Inferior parietal cortex (tissue), 1 donor: ENCODE measurements at regions not wholly inside any gene's neighbourhood (a gene's known extent, or its start where the extent isn't known, plus 50 kb on each side); places are given as distances from the start of the nearest gene placed in this dataset.
A peak's percentile ranks its signal among the peaks of the same experiment; 100 is the strongest.

Experiments
- DNase-seq: peaks from one replicate; pipeline ENCODE4 v3.0.0-alpha.2; 2016; ENCODE audit errors: extremely low spot score

DNA sequence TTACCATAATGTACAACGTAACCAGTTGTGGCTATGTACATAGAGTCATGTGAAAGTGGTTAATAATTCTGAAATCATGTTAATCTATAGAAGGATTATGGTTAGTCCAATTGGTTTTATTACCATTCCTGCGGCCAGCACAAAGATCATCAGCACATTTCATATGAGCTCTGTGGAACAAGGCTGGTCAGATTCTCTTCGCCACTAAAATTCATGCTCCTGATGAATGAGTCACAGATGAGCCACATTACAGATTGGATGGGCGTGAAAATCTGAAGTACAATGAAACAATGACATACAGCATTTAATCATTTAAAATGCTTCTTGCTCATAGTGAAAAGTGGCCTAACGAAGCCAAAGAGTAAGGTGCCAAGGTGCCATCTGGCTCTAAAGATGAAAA lies 716.2 kb upstream of the PHF14 start:
- no peak for DNase-seq

DNA sequence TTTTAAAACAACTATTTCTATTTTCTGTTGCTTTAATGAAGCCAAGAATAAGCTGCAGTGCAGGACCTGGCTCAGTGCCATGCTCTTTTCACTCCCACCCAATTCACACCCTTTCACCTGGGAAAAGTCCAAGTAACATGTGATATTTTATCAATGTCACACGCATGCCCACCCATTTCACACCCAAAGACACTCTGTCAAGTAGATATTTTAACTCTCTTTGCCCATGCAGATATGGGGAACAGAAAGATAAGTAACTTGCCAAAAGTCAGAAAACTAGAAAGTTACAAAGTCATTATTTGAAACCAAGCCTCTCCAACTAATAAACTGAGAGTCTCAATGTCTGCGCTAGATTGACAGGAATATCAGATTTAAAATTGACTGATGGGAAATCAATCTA lies 706.7 kb upstream of the PHF14 start:
- DNase-seq: no peak

DNA sequence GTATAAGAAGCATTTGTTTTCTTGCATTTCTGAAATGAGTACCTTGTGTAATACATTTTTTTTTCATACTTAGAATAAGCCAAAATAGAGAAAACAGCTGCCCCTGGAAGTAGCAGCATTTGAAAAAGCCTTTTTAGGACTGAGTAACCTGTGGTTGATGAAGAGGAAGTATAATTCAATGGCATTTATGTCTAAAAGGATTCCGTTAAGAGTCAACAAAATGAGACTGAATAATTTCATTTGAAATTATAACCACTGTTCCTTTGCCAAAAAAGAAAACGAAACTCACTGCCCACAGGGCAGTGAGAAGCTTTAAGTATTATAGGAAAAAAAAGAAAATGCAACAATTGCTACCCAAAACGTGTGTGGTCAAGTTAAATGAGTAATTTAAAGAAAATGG lies 705.6 kb upstream of the PHF14 start:
- no peak for DNase-seq

DNA sequence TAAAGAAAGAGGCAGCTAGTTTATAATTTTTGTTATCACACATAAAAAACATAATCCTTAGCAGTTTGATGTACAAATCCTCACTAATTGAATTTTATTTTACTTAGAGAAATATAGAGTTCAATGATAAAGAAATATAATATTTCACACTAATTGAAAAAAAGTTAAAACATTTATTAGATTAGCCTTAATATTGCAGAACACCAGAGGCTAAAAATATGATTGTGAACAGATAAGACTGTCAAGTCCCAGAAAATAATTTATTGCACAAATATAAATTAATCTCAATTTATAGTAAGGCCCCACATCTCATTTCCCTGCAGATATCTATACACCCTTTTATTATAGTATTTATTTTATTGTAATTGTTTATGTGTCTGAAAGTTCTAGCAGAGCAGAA lies 690.8 kb upstream of the PHF14 start:
- DNase-seq: no peak

DNA sequence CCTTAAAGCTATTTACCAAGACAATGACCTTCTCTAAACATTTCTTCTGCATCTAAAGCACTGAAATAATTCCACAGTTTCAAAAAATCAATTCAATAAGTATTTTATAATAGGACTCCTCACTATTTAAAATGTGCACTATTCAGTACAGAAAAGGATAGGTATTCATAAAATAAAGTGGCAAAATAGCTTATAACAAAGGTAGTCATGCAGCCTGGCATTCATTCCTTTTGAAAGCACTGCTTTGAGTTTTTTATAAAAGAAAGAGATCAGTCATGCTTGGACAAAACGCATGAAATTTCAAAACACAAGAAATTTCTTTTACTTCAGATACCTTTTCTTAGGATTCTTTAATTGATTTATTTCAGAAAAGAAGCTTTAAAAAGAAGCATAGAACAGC lies 689.7 kb upstream of the PHF14 start:
- DNase-seq: no peak

GRCh38 chr7:10299384-10299783 lies 674.3 kb upstream of the PHF14 start:
- DNase-seq: no peak

DNA sequence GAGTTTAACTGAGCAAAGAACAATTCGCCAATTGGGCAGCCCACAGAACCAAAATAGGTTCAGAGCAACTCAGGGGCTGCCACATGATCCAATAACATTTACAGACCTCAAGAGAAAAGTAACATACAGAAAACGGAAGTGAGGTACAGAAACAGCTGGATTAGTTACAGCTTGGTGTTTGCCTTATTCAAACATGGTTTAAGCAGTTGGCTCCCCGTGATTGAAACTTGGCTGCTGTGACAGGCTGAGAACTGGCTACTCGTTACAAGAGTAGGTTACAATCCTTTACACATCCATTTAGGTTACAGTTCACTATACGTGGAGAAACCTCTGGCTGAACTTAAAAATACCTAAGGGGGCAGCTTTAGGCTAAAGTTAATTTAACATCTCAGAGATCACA lies 673.1 kb upstream of the PHF14 start:
- no peak for DNase-seq

- no peak for DNase-seq
Observed at GRCh38 chr7:10308276-10308675, 665.4 kb upstream of the PHF14 start.

GRCh38 chr7:10312942-10313341 lies 660.7 kb upstream of the PHF14 start:
- no peak for DNase-seq

GRCh38 chr7:10315881-10316280 lies 657.8 kb upstream of the PHF14 start:
- DNase-seq: no peak

DNA sequence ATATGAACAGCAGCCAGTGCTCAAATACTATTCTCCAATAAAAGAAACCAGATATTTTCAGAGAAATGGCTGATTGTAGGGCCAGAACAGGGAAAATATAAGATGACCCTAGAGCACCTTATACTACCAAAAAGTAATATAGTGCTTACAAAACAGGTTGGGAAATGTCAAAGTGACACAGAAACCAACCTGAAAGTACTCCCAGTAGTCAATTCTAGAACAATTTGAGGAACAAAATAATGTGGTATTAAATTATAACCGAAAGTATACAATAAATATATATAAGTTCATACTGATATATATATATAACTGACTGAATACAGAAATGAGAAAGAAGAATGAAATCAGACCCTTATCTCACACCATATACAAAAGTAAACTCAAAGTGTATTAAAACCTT lies 657.2 kb upstream of the PHF14 start:
- DNase-seq: no peak

DNA sequence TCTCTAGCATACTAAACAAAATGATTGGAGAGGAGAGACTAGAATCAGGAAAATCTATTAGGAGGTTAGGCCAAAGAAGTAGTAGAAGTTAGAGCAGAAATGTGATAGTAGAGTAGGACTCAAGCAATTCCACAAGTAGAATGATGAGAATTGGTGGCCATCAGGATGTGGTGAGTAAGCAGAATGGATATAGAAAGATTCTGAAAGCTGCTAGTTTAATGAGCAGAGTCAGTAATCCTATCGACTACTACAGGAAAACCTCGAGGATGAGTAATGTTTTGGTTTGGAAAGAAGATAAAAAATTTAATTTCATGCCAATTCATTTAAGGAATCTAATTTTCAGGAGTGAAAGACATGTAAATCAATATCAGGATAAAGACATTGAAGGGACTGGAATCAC lies 648.3 kb upstream of the PHF14 start:
- DNase-seq: no peak

GRCh38 chr7:10343108-10343507 lies 630.6 kb upstream of the PHF14 start:
- no peak for DNase-seq

DNA sequence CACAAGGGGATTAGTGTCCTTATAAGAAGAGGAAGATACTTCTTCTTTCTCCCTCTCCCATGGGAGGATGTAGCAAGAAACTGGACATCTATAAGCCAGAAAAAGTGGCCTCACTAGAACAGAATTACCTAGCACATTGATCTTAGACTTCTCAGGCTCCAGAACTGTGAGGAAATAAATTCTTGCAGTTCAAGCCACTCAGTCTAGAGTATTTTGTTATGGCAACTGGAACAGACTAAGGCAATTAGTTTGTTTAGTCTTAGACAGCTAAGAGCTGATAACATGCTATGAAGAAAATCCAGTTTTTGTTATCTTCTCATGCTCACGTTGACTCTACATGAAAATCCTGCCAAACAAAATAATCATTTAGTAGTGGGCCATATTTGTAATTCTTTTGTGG lies 627.6 kb upstream of the PHF14 start:
- DNase-seq: no peak

- DNase-seq: no peak
Observed at GRCh38 chr7:10355816-10356215, 617.9 kb upstream of the PHF14 start.

DNA sequence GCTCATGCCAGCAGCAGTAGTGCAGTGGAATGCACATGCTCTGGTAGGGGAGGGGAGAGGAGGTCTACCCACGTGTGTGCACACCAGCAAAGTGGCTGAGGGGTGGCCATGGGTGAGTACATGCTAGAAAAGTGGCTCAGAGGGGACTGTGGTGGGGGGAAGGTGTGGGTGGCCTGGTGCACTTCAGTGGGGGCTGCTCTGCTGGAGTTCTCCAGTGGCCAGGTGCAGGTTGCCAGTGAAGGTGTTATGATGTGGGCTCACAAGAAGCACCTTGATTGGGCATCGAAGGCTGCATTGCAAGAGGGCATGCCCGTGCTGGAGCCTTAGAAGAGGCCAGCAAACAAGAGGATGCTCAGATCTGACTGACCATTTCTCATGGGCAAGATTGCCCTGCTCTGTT lies 613.6 kb upstream of the PHF14 start:
- DNase-seq: no peak

DNA sequence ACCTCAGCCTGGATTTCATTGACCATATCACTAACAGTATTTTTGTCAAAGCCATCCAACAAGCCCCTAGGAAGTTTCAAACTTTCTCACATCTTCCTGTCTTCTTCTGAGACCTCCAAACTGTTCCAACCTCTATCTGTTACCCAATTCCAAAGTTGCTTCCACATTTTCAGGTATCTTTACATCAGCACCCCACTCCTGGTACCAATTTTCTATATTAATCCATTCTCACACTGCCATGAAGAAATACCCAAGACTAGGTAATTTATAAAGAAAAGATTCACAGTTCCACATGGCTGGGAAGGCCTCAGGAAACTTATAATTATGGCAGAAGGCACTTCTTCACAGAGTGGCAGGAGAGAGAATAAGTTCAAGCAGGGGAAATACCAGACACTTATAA lies 571.9 kb upstream of the PHF14 start:
- no peak for DNase-seq

DNA sequence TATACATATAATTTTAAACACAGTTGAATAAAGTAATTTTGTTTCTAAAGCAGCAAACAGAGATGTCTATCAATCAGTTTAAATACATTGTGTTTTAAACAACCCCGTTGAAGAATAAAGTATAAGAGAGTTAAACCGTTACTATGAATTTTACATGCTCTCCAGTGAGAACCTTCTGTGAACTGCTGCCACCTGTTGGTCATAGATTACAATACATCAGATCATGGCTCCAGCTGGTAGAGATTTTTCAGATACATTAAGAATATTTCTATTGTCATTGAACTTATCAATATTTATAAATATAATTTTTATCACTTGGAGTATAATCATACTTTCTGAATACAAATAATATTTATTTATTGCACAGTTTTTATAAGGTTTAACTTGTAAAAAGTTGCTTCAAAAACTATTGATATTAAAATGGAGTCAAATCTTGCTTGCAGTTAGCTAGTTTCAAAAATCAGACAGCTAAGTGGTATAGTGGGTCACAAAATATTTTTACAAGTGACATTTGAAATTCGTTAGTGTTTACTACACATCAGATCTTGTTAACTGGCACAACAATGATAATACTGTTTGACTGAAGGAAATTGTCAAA lies 561.2 kb upstream of the PHF14 start:
- DNase-seq: peak; percentile 85

DNA sequence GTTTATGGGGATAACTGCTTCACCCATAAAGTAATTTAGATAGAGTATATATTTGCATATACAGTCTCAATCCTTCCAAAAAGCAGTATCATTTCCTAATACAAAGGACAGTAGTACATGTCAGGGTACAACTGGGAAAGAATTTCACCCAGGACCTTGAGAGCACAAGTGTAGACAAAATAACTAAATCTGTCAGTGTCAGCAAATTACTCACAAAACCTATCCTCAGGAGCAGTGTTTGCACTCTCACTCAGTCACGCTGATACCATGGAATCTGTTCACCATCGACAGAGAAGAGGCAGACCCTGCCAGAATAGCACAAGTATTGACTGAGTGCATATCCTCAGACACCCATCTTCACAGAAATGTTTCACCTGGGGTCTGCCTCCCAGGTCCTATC lies 554.7 kb upstream of the PHF14 start:
- DNase-seq: no peak

- DNase-seq: peak; percentile 7
Observed at GRCh38 chr7:10429031-10429430, 544.6 kb upstream of the PHF14 start.

DNA sequence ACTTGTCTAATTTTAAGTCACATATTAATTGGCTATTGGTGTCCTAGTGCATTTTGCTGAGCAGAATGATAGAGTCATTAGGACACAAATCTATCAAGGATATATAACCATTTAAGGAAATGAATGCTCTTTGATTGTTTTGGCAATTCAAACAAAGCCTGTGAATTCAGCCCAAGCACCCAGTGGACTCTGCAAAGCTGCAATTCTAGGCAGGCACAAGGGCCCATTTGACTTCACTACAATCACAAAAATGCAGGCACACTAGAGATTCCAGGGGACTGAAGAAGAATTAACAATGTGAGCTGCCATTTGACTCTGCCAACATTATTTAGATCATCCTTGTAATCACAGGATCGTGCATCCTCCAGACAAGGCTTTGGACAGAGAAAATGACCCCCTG lies 544.2 kb upstream of the PHF14 start:
- DNase-seq: peak; percentile 28

DNA sequence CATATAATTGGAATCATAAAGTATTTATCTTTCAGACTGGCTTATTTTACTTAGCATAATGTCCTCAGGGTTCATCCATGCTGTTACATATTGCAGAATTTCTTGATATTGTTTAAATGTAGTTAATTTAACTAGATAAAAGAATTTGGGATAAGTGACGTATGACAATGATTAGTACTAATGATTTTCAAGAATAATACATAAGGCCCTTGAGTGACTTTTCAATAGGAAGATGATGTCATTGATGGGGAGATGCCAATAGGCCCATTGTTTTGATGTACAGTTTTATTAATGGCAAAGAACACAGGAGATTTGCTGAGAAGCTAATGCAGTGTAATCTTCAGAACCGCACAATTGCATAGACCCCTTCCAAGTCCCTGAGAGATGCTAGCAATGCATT lies 537.4 kb upstream of the PHF14 start:
- no peak for DNase-seq

DNA sequence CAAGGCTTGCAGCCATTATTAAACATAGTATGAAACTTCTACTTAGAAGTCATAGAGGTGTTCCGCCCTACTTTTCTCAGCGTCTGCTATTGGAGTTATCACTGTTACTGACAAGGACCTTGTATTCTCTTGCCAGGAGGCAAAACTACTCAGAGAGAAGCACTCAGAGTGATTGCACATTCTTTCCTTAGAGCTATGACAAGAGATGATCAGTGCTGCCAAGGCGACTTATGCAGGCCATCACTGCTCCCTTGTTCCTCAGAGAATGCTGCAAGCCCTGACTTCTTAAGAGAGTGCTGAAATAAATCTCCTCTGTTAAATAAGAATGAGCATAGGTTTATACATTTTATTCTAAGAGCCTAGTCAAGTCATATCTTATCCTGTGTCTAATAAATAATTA lies 534.6 kb upstream of the PHF14 start:
- no peak for DNase-seq

DNA sequence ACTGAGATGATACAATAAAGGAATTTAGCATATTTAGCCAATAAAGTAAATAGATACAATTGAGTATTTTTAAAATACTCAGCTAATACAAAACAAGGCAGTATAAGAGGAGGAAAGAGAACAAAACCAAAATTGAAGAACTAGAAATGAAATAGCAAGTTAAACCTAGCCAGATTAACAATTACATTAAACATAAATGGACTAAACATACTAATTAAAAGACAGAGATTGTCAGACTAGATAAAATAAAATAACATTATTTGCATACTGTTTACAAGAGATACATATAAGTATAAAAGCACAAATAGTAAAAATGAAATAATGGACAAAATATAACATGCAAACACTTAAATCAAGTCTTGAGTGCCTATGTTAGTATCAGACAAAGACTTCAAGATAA lies 517.7 kb upstream of the PHF14 start:
- no peak for DNase-seq

- no peak for DNase-seq
Observed at GRCh38 chr7:10460474-10460873, 513.2 kb upstream of the PHF14 start.
